ENCODE measurements at regions not wholly inside any gene's neighbourhood (a gene's known extent, or its start where the extent isn't known, plus 50 kb on each side); places are given as distances from the start of the nearest gene placed in this dataset.

DNA sequence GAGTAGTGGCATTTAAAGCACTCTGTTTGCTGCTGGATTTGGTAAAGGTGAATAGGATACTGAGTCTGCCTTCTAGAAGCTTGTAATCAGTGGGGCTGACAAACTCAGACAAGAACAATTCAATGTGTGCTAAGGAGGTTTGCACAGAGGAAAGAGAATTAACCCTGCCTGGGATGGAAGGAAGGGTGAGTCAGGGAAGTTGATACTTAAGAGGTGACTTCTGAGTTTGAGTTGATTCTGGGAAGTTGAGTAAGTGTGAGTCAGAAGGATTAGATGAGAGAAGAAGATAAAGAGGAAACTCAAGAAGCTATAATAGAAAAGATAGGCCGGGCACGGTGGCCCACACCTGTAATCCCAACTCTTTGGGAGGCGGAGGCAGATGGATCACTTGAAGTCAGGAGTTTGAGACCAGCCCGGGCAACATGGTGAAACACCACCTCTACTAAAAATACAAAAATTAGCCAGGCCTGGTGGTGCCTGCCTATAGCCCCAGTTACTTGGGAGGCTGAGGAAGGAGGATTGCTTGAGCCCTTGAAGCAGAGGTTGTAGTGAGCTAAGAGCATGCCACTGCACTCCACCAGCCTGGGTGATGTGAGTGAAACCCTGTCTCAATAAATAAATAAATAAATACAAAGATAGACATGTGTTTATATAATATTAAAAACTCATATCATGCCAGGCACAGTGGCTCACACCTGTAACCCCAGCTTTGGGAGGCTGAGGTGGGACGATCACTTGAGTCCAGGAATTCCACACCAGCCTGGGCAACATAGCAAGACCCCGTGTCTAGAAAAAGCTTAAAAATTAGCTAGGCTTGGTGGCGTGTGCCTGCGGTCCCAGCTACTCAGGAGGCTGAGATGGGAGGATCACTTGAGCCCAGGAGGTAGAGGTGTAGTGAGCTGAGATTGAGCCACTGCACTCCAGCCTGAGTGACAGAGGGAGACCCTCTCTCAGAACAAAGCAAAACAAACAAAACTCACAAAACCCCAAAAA lies 126.8 kb upstream of the CPM start:
- TF ChIP-seq, protein P1, sequence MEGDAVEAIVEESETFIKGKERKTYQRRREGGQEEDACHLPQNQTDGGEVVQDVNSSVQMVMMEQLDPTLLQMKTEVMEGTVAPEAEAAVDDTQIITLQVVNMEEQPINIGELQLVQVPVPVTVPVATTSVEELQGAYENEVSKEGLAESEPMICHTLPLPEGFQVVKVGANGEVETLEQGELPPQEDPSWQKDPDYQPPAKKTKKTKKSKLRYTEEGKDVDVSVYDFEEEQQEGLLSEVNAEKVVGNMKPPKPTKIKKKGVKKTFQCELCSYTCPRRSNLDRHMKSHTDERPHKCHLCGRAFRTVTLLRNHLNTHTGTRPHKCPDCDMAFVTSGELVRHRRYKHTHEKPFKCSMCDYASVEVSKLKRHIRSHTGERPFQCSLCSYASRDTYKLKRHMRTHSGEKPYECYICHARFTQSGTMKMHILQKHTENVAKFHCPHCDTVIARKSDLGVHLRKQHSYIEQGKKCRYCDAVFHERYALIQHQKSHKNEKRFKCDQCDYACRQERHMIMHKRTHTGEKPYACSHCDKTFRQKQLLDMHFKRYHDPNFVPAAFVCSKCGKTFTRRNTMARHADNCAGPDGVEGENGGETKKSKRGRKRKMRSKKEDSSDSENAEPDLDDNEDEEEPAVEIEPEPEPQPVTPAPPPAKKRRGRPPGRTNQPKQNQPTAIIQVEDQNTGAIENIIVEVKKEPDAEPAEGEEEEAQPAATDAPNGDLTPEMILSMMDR (IDR thresholded peaks at IDR 0.05; ENCODE audit: poor library complexity, severe bottlenecking): no peak
- no peak for TF ChIP-seq SMC3 (conservative IDR thresholded peaks at IDR 0.05; ENCODE audit: poor library complexity)
- TF ChIP-seq, protein P2, sequence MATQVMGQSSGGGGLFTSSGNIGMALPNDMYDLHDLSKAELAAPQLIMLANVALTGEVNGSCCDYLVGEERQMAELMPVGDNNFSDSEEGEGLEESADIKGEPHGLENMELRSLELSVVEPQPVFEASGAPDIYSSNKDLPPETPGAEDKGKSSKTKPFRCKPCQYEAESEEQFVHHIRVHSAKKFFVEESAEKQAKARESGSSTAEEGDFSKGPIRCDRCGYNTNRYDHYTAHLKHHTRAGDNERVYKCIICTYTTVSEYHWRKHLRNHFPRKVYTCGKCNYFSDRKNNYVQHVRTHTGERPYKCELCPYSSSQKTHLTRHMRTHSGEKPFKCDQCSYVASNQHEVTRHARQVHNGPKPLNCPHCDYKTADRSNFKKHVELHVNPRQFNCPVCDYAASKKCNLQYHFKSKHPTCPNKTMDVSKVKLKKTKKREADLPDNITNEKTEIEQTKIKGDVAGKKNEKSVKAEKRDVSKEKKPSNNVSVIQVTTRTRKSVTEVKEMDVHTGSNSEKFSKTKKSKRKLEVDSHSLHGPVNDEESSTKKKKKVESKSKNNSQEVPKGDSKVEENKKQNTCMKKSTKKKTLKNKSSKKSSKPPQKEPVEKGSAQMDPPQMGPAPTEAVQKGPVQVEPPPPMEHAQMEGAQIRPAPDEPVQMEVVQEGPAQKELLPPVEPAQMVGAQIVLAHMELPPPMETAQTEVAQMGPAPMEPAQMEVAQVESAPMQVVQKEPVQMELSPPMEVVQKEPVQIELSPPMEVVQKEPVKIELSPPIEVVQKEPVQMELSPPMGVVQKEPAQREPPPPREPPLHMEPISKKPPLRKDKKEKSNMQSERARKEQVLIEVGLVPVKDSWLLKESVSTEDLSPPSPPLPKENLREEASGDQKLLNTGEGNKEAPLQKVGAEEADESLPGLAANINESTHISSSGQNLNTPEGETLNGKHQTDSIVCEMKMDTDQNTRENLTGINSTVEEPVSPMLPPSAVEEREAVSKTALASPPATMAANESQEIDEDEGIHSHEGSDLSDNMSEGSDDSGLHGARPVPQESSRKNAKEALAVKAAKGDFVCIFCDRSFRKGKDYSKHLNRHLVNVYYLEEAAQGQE (IDR thresholded peaks at IDR 0.05; ENCODE audit: borderline replicate concordance): no peak
- TF ChIP-seq TAF1 (IDR thresholded peaks at IDR 0.05; ENCODE audit: low read depth): no peak
- TF ChIP-seq MXI1 (conservative IDR thresholded peaks at IDR 0.05; ENCODE audit: poor library complexity, severe bottlenecking): no peak
- no peak for TF ChIP-seq POLR2AphosphoS5 (IDR thresholded peaks at IDR 0.05)
- TF ChIP-seq RAD21 (conservative IDR thresholded peaks at IDR 0.05): no peak
- TF ChIP-seq EP300 (conservative IDR thresholded peaks at IDR 0.05; ENCODE audit: poor library complexity, severe bottlenecking): no peak
- no peak for TF ChIP-seq EZH2 (IDR thresholded peaks at IDR 0.05; ENCODE audit: borderline replicate concordance, insufficient read depth, low read length, poor library complexity, severe bottlenecking)
- Histone ChIP-seq H3K4me2 (ENCODE audit: low read length) (no peak overlapping the region), H3K4me3 (ENCODE audit: low read length) (no peak overlapping the region), H3K36me3 (ENCODE audit: insufficient read depth, low read length) (no peaks in the 10 kb centered on the region), H3K27ac (ENCODE audit: low read length) (no peak overlapping the region), H3K9ac (ENCODE audit: low read length) (no peak overlapping the region), H2AFZ (ENCODE audit: low read depth, low read length) (no peak overlapping the region), H3K27me3 (ENCODE audit: insufficient read depth, low read depth, low read length) (no peaks in the 10 kb centered on the region), H3K9me2 (ENCODE audit: insufficient read depth, low read length) (no peaks in the 10 kb centered on the region), H3K9me3 (ENCODE audit: low read length) (no peaks in the 10 kb centered on the region), H3F3A (ENCODE audit: insufficient read depth, low read length, poor library complexity, severe bottlenecking) (no peaks in the 10 kb centered on the region), H4K20me1 (ENCODE audit: insufficient read depth) (no peaks in the 10 kb centered on the region), H3K79me2 (replicated peaks; ENCODE audit: insufficient read depth, low read length) (no peaks in the 10 kb centered on the region)

DNA sequence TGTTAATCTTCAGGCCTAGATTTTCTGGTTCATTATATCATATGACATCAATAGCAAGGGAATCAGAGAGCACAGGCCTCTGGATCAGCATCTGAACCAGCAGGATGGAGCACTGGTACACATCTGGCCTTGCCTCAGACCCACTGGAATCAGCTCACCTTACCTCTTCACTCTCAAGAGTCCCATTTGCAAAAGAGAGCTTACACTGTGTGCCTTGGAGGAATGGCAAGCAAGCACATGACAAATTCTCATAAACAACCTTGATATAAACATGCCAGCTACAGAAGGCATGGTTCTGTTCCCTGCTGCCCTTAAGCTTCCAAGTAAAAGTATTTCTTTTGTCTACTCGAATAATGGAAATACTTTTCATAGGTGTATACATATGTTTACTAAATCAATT lies 128.6 kb upstream of the CPM start:
- no peaks in the 10 kb centered on the region for H3K79me2 ChIP-seq (replicated peaks; ENCODE audit: insufficient read depth, low read length)
- no peaks in the 10 kb centered on the region for H3K9me2 ChIP-seq (ENCODE audit: insufficient read depth, low read length)
- no peaks in the 10 kb centered on the region for H3K36me3 ChIP-seq (ENCODE audit: insufficient read depth, low read length)
- no peak overlapping the region for H2AFZ ChIP-seq (ENCODE audit: low read depth, low read length)
- TF ChIP-seq RAD21 (conservative IDR thresholded peaks at IDR 0.05) (no peak), POLR2AphosphoS5 (IDR thresholded peaks at IDR 0.05) (no peak), EZH2 (IDR thresholded peaks at IDR 0.05; ENCODE audit: borderline replicate concordance, insufficient read depth, low read length, poor library complexity, severe bottlenecking) (no peak), SMC3 (conservative IDR thresholded peaks at IDR 0.05; ENCODE audit: poor library complexity) (no peak), TAF1 (IDR thresholded peaks at IDR 0.05; ENCODE audit: low read depth) (no peak), MXI1 (conservative IDR thresholded peaks at IDR 0.05; ENCODE audit: poor library complexity, severe bottlenecking) (no peak), EP300 (conservative IDR thresholded peaks at IDR 0.05; ENCODE audit: poor library complexity, severe bottlenecking) (no peak)
- TF ChIP-seq, protein P2 (IDR thresholded peaks at IDR 0.05; ENCODE audit: borderline replicate concordance): no peak
- TF ChIP-seq, protein P1 (IDR thresholded peaks at IDR 0.05; ENCODE audit: poor library complexity, severe bottlenecking): no peak
- no peaks in the 10 kb centered on the region for H3K27me3 ChIP-seq (ENCODE audit: insufficient read depth, low read depth, low read length)
- no peak overlapping the region for H3K9ac ChIP-seq (ENCODE audit: low read length)
- H3F3A ChIP-seq (ENCODE audit: insufficient read depth, low read length, poor library complexity, severe bottlenecking): no peaks in the 10 kb centered on the region
- no peaks in the 10 kb centered on the region for H3K9me3 ChIP-seq (ENCODE audit: low read length)
- no peak overlapping the region for H3K4me3 ChIP-seq (ENCODE audit: low read length)
- no peaks in the 10 kb centered on the region for H4K20me1 ChIP-seq (ENCODE audit: insufficient read depth)
- no peak overlapping the region for H3K4me2 ChIP-seq (ENCODE audit: low read length)
- no peak overlapping the region for H3K27ac ChIP-seq (ENCODE audit: low read length)

Data from neural cell (in vitro differentiated cells).